ENCODE measurements at regions not wholly inside any gene's neighbourhood (a gene's known extent, or its start where the extent isn't known, plus 50 kb on each side); places are given as distances from the start of the nearest gene placed in this dataset.

- TF ChIP-seq, protein P1, sequence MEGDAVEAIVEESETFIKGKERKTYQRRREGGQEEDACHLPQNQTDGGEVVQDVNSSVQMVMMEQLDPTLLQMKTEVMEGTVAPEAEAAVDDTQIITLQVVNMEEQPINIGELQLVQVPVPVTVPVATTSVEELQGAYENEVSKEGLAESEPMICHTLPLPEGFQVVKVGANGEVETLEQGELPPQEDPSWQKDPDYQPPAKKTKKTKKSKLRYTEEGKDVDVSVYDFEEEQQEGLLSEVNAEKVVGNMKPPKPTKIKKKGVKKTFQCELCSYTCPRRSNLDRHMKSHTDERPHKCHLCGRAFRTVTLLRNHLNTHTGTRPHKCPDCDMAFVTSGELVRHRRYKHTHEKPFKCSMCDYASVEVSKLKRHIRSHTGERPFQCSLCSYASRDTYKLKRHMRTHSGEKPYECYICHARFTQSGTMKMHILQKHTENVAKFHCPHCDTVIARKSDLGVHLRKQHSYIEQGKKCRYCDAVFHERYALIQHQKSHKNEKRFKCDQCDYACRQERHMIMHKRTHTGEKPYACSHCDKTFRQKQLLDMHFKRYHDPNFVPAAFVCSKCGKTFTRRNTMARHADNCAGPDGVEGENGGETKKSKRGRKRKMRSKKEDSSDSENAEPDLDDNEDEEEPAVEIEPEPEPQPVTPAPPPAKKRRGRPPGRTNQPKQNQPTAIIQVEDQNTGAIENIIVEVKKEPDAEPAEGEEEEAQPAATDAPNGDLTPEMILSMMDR (IDR thresholded peaks at IDR 0.05; ENCODE audit: insufficient read depth, low read depth, low read length) = no peak
- no peaks in the 10 kb centered on the region for H3K36me3 ChIP-seq (ENCODE audit: control insufficient read depth, insufficient read depth, low read length)
- H3K4me3 ChIP-seq (ENCODE audit: low read depth, low read length) = no peak overlapping the region
- ChIA-PET POLR2A (no interaction called here), CTCF (interaction anchor here (0.7 to 1.2 kb wide), 4 partner anchors 9 to 302 kb away, joined by 3 to 5 read pairs (median 3); partner anchors contain the start of gene ACKR3)
- peak; percentile 96 for DNase-seq (ENCODE audit: low read depth)
- no peaks in the 10 kb centered on the region for H3K27me3 ChIP-seq (ENCODE audit: control insufficient read depth, insufficient read depth, low read length)
Measured at GRCh38 chr2:236871500-236872001, 214.1 kb upstream of the COPS8 start.

GRCh38 chr2:236872015-236872414 is 213.7 kb upstream of the COPS8 start:
- TF ChIP-seq, protein P1 (IDR thresholded peaks at IDR 0.05; ENCODE audit: insufficient read depth, low read depth, low read length) = no peak
- DNase-seq (ENCODE audit: low read depth) = no peak
- CTCF ChIA-PET = interaction anchor here (0.7 to 1.3 kb wide), 5 partner anchors 8 to 303 kb away, joined by 3 to 5 read pairs (median 3); partner anchors contain the start of gene ACKR3
- Histone ChIP-seq H3K36me3 (ENCODE audit: control insufficient read depth, insufficient read depth, low read length) (no peaks in the 10 kb centered on the region), H3K27me3 (ENCODE audit: control insufficient read depth, insufficient read depth, low read length) (no peaks in the 10 kb centered on the region), H3K4me3 (ENCODE audit: low read depth, low read length) (no peak overlapping the region)
- POLR2A ChIA-PET = no interaction called here

DNA sequence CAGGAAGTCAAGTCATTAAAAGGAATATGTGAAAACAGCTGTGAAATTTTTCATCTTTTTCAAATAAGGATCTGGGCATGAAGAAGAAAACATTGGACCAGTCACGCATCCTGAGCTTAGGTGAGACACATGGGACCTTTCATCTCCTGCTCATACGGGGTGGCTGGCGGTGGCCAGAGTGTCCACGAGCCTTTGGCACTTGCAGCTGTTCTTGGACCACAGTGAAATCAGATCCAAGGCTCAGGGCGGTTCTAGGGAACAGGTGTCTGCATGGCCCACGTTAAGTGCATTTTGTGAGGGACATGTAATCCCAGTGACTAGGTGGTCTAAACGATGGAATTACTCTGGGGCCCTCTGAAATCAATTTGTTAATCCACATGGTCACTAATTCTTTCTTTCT is 212.7 kb upstream of the COPS8 start:
- Histone ChIP-seq H3K4me3 (ENCODE audit: low read depth, low read length) (no peak overlapping the region), H3K36me3 (ENCODE audit: control insufficient read depth, insufficient read depth, low read length) (no peaks in the 10 kb centered on the region), H3K27me3 (ENCODE audit: control insufficient read depth, insufficient read depth, low read length) (no peaks in the 10 kb centered on the region)
- no peak for DNase-seq (ENCODE audit: low read depth)
- CTCF ChIA-PET = interaction anchor here (1.2 to 1.3 kb wide), 2 partner anchors 10 to 213 kb away, joined by 3 to 5 read pairs; no protein-coding TSS in a partner anchor
- POLR2A ChIA-PET = no interaction called here
- TF ChIP-seq, protein P1 (IDR thresholded peaks at IDR 0.05; ENCODE audit: insufficient read depth, low read depth, low read length) = no peak

GRCh38 chr2:236873636-236874035 is 212.1 kb upstream of the COPS8 start:
- DNase-seq (ENCODE audit: low read depth) = no peak

DNA sequence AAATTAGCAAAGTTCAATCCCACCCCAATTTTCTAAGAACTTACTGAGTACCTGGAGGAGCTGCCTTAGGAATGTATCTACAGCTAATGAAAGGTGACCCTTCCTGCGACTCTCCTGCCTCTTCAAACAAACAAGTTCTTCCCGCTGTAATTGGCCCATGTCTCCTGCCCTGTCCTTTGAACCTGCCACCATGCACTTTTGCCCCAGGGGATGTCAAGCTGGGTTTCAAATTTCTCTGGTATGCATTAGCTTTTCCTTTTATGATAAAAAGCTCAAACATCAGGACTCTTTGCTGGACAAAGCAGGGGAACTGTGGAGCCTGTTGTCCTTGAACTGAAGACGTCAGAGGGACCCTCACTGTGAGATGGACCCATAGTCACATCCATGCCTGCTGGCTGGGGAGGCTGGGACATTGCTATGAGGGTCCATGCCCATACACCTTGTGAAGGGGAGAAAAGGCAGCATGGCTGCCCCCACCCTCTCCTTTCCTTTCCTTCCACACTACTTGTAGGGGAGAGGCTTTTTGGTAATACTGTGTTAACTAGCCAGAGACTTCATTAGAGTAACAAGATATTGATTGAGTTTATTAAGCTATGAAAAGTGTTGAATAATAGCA is 210.7 kb upstream of the COPS8 start:
- POLR2A ChIA-PET = no interaction called here
- CTCF ChIA-PET = interaction anchor here (1.0 kb wide), 1 partner anchor 11 kb away, joined by 7 read pairs; no protein-coding TSS in a partner anchor
- Histone ChIP-seq H3K36me3 (ENCODE audit: control insufficient read depth, insufficient read depth, low read length) (no peaks in the 10 kb centered on the region), H3K4me3 (ENCODE audit: low read depth, low read length) (no peak overlapping the region), H3K27me3 (ENCODE audit: control insufficient read depth, insufficient read depth, low read length) (no peaks in the 10 kb centered on the region)
- TF ChIP-seq, protein P1 (IDR thresholded peaks at IDR 0.05; ENCODE audit: insufficient read depth, low read depth, low read length) = no peak
- DNase-seq (ENCODE audit: low read depth) = no peak

More at GRCh38 chr2:236873636-236874035, 212.1 kb upstream of the COPS8 start:
- H3K27me3 ChIP-seq (ENCODE audit: control insufficient read depth, insufficient read depth, low read length) = no peaks in the 10 kb centered on the region
- H3K36me3 ChIP-seq (ENCODE audit: control insufficient read depth, insufficient read depth, low read length) = no peaks in the 10 kb centered on the region
- TF ChIP-seq, protein P1 (IDR thresholded peaks at IDR 0.05; ENCODE audit: insufficient read depth, low read depth, low read length) = no peak
- no peak overlapping the region for H3K4me3 ChIP-seq (ENCODE audit: low read depth, low read length)
- ChIA-PET POLR2A (no interaction called here), CTCF (interaction anchor here (0.6 kb wide), 1 partner anchor 411 kb away, joined by 3 read pairs; no protein-coding TSS in a partner anchor)
